ENCODE measurements at regions not wholly inside any gene's neighbourhood (a gene's known extent, or its start where the extent isn't known, plus 50 kb on each side); places are given as distances from the start of the nearest gene placed in this dataset.

DNA sequence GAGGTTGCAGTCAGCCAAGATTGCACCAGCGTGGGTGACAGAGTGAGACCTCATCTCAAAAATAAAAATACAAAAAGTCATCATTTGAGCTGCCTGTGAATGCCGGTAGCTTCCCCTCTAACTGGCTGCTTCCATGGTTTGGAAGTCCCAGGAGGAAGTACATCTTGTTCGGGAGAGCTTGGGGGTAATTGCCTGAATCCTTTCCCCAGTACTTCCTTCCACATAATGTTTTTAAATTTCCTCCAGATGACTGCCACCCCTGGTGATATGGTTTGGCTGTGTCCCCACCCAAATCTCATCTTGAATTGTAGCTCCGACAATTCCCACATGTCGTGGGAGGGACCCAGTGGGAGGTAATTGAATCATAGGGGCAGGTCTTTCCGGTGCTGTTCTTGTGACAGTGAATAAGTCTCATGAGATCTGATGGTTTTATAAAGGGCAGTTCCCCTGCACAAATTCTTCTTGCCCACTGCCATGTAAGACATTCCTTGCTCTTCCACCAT, 87.2 kb downstream of the SPRING1 start:
- no peak for DNase-seq

DNA sequence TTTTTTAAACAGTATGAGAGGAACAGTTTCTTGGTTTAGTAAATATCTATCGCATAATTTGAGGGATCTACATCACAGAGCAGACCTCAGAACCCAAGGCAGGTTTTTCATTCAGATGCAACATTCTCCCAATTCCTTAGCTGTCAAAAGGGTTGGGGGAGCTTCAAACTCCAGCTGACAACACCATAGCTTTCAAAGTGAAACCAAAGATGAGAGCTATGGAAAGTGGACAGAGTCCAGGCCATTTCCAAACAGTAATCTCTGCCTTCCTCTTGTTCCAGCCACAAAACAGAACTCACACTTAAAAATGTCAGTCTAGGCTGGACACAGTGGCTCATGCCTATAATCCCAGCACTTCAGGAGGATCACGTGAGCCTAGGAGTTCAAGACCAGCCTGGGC, 87.8 kb downstream of the SPRING1 start:
- no peak for DNase-seq

DNA sequence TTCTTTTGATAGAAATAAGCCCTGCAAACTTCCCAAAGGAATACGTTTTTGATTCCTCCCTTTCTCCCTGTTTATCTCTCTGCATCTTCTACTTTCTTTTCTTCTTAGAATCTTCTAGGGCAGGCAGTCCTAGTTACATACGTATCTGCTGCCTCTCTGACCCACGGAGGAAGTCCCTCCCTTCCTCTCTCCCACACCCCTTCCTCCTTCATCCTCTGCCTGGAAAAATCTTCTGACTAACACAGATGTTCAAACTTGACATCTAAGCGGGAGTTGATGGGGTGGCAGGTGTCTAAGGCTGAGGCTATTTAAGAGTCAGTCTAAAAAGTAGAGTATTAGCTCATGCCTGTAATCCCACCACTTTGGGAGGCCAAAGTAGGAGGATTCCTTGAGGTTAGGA, 88.6 kb downstream of the MAP1LC3B2 start:
- no peak for DNase-seq

DNA sequence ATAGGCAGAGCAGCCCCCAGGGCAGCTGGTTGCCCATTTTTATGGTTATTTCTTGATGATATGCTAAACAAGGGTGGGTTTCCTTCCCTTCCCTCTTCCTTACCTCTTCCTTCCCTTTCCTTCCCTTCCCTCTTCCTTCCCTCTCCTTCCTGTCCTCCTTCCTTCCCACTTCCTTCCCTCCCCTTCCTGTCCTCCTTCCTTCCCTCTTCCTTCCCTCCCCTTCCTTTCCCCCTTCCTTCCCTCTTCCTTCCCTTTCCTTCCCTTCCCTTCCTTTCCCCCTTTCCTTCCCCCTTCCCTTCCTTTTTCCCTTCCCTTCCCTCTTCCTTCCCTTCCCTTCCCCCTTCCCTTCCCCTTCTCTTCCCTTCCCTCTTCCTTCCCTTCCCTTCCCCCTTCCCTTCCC, 87.7 kb downstream of the MAP1LC3B2 start:
- no peak for DNase-seq

DNA sequence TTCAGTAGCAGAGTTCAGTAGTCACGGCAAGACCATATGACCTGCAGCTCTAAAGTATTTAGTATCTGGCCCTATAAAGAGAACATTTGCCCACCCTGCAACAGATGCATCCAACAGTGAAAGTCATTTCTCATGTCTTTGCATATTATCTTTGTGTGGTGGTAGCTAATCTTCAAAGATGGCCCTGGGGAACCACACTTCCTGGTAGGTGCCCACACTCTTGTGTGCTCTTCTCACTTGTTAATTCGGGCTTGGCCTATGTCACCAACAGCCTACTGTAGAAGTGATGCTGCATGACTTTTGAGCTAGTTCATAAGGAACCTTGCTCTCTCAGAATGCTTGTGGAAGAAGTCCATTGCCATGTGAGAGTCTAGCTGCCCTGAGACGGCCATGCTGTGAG, 85.6 kb downstream of the MAP1LC3B2 start:
- DNase-seq = no peak

DNA sequence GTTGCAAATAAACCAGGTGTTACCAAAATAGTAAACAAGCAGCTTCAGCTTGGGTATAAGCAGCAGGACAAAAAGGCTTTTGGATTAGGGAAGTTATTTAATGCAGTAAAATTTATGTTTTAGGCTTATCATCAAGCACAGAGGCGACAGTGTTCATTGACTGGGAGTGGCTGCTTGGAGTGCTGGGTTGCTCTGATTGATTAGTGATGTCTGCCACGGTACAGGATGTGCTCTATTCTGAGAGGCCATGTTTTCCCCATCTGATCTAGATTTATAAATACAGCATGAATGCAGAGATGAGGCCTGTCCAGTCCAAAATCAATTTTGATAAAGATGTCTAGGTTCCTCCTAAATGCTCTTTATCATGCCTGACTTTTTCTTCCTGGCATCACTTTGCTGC, 83.5 kb downstream of the MAP1LC3B2 start:
- no peak for DNase-seq

DNA sequence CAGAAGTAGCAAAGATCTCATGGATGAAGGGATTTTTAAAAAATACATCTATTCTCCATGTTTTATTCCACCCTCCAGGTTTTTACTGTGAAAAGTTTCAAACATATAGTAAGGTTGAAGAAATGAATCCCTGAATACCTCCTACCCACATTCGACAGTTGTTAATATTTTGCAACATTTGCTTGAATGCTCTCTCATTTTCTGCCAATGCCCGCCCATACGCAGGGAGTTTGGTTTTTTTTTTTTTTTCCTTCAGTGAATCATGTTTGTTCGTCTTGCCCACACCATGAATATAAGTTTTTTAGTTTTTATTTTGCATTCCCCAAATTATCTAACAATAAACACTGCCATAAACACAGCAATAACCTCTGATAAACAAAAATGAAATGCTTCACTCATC, 82.9 kb downstream of the MAP1LC3B2 start:
- DNase-seq = no peak

DNA sequence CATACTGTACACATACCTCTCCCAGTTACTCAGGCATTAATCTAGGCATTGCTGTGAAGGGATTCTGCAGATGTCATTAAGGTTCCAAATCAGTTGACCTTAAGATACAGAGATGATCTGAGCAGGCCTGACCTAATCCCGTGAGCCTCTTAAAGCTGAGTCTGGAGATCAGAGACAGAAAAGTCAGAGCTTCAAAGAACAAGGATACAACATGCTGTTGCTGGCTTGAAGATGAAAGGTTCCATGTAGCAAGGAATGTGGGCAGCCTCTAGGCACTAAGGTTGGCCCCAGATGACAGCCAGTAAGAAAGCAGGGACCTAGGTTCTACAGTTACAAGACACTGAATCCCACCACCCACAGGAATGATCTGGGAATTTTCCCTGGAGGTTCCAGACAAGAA, 81.1 kb downstream of the MAP1LC3B2 start:
- DNase-seq = no peak

DNA sequence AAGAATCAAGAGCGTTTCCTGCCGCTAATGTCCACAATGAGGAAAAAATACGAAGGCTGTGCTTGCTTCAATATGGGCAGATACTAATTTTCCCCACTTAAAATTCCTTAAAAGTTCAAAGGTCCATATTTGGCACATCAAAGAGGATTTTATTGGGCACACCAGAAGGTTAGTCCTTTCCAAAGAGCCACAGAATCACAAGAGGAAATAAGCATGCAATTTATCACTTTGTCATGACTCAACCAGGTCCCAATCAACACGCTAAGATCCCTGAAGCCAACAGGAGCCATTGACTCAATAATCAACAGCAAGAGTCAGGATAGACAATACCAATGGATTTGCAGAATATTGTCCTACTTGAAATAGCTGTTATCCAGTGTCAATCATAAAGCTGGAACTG, 80.6 kb downstream of the MAP1LC3B2 start:
- DNase-seq = no peak

DNA sequence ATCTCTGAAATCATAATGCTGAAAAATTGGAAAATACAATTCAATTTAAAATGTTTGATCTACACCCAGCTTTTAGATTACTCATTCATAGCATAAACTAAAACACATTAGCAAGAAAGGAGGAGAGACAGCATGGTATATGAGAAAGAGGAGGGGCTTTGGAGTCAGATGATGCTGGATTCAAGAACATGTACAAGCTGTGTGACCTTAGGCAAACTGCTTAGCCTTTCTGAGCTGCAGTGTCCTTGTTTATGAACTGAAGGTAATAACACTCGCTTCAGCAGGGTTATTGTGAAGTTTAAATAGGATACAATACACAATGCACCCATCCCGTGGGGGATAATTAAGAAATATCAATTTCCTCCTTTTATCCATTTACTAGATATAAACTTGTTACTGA, 79.2 kb downstream of the MAP1LC3B2 start:
- DNase-seq = no peak

DNA sequence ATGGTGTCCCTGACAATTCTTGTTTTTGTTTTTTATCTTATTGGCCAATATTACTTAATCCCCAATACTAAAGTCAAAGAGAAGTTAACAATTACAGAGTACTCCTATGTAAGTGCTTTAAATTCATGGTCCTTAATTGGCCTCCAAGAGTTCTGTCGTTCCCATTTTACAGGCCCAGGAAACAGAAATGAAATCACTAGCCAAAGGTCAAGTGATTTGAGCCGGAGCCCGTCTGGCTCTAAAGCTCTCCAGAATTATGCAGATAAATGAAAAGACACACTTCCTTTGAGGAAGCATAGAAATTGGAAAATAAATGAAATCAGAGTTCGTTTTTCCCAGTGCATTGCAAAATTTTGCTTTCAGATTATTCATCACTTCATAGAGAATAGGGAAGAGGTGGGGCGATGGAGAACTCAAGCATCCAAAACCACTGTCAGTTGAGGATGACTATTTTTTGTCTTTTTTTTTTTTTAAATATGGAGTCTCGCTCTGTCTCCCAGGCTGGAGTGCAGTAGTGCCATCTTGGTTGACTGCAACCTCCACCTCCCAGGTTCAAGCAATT, 78.5 kb downstream of the MAP1LC3B2 start:
- no peak for DNase-seq

DNA sequence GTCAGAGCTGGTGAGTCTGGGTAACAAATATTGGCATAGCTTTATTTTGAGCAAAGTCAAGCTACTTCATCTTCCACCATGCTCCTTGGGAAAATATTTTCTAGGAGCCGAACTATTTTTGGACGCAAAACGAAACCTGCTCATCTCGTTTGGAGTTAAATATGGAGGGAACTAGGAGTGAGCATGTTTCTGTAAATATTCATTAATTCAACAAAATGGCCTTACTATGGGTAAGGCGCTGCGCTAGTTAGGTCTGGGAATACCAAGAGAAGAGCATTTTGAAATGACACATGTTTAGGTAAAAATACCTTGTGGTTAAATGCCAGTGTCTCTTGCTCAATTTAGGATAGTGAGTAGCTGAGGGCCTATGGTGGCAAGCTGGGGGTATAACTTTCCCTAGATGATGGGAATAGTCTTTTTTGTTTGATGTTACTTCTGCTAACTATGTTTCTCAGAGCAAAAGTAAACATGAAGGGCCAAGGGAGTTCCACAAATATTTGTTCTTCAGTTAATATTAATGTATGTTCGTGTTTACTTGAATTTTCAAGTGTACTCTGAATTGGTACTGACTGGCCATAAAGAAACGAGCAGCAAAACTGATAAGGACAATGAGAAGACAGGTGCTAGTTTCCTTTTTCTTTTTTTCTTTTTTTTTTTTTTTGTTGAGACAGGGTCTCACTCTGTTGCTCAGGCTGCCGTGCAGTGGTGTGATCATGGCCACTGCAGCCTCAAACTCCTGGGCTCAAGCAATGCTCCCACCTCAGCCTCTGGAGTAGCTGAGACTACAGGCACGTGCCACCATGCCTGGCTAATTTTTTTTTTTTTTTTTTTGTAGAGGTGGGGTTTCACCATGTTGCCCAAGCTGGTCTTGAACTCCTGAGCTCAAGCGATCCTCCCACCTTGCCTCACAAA, 77.7 kb downstream of the MAP1LC3B2 start:
- DNase-seq = no peak

DNA sequence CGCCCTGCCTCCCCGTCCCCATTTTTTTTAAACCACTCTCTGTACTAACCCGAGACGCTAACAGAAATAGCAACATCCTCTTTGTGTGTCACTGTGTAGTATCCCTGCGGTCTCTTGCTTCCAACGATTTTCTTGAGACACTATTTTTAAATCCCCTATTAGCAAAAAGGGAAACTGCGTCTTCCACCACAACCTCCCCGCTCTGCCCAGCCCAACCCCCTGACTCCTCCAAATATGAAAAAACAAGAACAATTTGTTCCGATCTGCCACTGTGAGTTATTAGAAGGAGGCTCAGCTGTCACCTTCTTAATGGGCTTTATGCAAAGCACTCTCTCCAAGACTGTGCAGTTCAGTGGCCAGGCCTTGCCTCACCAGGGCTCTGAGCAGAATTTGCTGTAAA, 76.3 kb downstream of the MAP1LC3B2 start:
- DNase-seq = no peak

DNA sequence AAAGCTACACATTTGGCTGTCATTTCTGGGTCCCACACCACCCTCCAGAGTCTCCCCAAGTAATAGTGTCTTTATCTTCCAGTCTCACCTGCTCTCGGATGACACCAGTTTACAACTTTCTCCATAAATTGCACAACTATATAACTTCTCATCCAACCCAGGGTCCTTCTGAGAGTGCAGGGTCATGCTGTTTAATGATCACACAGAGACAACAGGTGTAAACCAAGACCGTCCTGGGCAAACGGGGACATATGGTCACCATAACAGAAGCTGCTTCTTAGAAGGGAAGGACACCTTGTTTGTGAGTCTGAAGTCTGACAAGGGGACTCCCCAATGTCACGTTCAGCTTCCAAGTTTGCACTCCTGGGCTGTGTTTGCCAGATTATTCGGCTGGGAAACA, 74.3 kb downstream of the MAP1LC3B2 start:
- DNase-seq = no peak

DNA sequence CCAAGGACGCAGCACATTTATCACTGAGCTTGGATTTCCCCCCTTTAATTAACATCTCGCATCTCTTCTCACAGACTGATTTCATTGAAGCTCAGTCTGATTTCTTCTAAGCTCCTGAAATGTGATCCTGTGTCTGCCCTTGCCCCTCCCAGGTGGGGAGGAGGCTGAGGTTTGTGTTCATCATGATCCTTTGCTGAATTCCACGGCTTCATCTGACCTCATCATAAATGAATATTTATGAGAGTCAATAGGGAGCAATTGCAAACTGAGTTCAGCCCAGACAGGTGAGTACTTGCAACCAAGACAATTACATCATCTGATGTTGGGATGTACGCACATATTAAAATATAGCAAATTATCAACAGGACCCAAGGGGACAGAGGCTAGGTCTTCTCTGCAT, 72.4 kb downstream of the MAP1LC3B2 start:
- DNase-seq = no peak

DNA sequence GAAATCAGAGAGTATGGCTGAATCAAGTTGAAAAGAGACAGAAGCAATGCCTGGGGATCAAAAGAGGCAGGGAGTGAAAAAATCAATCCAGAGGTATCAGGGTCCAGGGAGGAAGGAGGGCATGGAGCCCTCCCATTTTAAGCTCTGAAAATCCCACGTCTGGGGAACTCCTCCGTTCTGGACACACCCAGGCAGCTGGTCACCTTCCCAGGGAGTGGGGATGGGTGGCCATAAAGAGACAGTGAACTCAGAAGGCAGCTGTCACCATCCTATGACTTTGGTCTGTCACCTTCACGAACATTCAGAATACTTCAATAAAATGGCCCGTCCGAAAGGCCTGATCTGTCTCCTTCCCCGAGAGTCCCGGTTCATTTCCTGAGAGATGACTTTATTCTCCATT, 71.6 kb downstream of the MAP1LC3B2 start:
- no peak for DNase-seq

DNA sequence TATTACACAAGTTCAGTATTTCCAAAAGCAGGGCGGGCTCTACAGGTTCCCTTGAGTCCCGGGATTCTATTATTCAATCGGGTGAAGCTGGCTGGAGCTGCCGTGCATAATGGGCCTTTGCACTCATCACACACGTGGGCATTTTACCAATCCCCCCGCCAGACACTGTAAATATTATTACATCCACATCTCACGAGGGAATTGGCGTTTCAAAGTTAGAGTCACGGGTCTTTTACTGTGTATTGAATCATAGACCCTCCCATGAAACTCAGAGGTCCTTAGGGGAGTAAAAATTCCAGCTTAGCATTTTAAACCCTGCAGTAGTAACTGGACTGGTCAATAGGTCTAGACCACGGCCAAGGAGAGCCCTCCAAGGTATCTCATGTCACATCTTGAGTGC, 70.3 kb downstream of the MAP1LC3B2 start:
- no peak for DNase-seq

DNA sequence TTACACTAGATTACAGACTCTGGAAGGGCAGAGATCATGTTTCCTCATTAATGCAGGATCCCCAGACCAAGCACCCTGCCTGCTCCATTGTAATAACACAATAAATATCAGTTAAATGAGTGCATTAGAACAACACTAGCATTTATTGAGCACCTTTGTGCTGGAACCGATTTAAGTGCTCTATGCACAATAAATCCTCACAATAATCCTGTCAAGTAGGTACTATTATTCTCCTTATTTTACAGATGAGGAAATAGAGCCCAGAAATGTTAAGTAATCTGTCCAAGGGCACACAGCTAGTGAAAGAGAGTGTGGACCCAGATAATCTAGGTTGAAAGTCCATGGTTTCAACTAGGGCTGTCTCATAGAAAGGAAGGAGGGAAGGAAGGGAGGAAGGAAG, 69.8 kb downstream of the MAP1LC3B2 start:
- no peak for DNase-seq

DNA sequence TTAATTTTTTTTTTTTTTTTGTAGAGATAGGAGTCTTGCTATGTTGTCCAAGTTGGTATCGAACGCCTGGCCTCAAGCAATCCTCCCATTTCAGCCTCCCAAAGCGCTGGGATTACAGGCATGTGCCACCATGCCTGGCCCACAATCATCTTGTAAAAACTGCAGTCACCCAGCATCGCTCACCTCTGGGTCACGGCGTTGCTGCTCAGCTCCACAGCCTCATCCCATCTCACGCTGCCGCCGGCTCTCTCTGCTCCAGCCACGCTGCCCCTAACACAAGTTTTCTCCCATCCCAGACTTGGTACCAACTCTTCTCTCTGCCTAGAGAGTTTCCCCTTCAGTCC, 69.2 kb downstream of the MAP1LC3B2 start:
- no peak for DNase-seq

Data from stimulated activated CD4-positive, alpha-beta T cell treated with anti-CD3 and anti-CD28 coated beads, Interleukin-15, amount 100 ng/mL, for 24 hours (primary cell).